Activated CD4-positive, alpha-beta T cell treated with anti-CD3 and anti-CD28 coated beads for 4 hours (primary cell): ENCODE measurements at regions not wholly inside any gene's neighbourhood (a gene's known extent, or its start where the extent isn't known, plus 50 kb on each side); places are given as distances from the start of the nearest gene placed in this dataset.

Experiments used
- DNase-seq, 2 donors: peaks; one replicate each; pipeline ENCODE4 v3.0.0-alpha.2; 2020

DNA sequence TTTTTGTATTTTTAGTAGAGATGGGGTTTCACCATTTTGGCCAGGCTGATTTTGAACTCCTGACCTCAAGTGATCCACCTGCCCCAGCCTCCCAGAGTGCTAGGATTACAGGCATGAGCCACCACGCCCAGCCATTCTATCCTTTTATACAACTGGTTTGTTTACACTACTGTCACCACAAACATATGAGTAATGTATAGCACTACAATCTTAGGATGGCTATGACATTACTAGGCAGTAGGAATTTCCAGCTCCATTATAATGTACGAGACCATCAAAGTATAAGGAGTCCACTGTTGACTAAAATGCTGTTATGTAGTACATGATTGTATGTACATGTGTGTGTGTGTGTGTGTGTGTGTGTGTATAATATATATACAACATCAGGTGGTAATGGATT, 1126.1 kb upstream of the LRRN3 start:
- DNase-seq: no peak

DNA sequence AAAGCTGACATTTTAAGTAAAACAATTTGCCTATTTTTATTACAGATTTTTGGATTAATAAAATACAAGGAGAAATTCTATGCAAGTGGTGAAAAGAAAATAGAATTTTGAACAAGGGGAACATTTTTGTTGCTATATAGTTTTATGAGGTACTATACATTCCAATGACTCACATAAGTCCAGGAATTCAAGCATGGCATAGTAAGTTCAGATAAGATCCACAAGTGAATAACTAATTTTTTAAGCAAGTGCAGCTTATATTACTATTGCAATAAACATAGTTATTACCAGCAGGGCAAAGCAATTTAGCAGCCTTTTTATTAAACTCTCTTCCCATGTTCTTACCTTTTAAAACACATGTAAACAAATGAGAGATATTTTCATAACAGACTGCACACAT, 1123.5 kb upstream of the LRRN3 start:
- no peak for DNase-seq

DNA sequence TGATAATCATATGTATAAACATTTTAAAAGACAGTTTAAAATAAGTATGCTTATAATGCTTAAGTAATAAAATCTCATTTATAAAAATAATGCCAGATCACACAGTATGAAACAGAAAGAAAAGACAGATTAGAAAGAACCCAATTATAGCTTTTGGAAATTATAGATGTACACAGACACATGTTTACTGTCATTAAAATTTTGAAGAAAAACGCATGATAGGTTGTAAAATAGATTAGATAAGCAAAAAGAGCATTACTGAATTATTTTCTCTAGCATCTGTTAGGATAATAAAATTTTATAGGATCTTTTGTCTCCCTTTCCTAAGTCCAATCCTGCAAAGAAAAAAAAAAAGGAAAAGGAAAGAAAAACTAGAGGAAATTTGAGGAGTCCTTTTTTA, 1107.3 kb upstream of the LRRN3 start:
- DNase-seq: no peak

DNA sequence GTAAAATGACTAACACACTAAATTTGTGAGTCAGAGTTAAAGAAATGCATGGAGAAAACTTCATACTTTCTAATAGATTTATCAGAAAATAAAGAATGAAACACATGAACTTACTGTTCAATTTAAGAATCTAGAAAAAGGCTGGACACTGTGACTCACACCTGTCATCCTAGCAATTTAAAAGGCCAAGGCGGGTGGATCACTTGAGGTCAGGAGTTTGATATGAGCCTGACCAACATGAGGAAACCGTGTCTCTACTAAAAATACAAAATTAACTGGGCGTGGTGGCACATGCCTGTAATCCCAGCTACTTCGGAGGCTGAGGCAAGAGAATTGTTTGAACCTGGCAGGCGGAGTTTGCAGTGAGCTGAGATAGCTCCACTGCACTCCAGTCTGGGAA, 1106.2 kb upstream of the LRRN3 start:
- DNase-seq: no peak

DNA sequence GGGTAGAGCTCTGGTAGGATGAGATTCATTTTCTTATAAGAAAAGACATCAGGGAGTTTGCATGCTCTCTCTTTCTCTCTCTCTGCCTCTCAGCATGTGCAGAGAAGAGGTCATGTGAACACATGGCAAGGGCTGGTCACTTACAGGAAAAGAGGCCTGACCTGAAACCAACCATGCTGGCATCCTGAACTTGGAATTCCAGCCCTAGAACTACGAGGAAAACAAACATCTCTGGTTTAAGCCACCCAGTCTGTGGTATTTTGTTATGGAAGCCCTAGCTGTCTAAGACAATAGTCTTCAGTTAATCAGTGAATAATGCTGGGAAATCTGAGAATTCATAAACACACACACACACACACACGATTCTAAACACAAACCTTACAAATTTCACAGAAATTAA, 1104.2 kb upstream of the LRRN3 start:
- no peak for DNase-seq

DNA sequence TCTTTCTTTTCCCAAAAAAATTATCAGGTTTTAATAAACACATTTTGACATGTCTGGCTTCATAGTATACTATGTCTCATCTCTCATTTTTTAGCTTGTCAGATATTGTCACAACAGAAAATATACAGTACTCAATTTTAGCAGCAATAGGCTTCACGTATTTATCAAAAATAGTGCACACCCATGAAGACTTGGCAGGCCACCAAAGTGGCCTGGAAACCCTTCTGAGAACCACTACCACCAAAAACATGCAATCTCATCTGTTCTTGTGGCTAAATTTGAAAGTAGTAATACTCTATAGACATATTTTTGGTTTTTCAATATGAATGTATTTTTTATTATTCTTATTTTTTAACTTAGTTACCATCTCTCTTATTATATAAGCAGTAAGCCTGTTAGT, 1094.5 kb upstream of the LRRN3 start:
- no peak for DNase-seq

DNA sequence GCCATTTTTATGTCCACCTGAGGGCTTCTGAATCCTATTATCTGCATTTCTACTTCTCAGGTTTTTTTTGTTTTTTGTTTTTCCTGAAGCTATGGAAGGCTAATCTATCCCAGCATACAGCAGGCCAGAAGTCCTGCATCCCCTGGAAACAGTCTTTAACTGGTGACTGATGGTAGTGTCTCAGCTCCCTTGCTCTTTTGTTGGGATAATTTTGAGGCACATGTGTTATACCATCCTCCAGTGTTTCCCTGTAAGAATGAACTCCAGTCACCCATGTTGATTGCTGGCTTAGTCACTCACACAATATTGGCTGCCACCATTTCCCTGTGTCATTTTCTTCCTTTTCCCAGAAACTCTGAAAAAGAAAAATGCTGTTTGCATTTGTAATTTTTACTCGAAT, 1094.0 kb upstream of the LRRN3 start:
- no peak for DNase-seq

DNA sequence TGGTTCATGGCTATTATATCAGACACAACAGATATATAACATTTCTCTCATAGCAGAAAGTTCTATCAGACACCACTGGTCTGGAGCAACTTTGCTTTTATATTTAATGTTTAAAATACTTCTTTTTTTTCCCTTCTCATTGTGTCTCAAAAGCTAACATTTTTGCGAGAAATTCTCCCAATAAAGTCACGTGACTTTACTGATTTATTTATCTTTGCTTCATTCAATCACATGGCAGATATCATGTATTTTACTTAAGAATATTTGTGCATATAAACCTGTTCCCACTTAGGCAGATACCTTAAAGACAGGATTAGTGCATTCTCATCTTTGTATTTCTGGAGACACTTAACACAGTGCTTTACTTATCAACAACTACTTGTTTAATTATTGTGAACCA, 1093.1 kb upstream of the LRRN3 start:
- DNase-seq: no peak

DNA sequence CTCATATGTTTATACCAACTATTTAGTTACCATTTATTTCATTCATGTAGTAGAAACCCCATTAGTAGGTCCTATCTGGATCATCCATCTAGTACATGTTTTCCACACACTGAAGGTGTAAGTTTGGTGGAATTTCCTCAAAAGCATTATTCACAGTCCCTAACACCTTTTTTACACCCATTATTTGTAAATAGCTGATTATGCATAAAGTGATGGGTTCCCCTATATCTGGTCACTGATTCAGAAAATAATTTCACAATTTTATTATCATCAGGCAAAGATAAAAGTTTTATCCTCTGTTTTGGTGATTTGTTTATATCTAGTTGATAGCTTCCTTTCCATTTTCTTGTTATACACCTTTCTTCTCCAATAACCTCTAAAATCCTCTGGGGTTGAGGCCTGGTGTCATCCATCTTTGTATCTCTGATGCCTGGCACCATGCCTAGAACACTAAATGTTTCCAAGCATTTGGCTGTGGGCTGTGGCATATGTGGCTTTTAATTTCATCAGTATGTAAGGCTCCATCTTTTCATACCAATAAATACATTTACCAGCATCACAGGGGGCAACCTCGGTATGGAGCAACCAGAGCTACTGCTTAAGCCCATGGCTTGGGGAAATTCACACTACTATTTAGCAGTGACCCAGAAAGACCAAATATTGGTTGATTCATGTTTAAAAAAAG, 1089.5 kb upstream of the LRRN3 start:
- DNase-seq: no peak

DNA sequence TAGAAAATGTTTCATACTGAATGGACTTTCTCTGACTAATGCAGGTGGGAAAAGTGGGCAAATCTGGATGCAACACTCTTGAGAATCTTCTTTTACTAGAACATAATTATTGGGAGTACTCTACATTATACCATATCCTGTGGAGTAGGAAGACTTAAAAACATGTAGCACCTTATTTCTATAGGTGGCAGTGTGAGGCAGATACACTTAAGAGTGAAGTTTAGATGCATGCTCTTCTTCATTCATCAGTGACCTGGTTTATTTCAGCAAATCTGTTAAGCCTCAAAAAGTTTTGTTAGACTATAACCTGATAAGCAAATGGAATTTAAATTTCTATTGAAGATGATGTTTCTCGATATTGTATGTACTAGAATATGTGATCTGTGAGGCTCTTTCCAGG, 1087.1 kb upstream of the LRRN3 start:
- DNase-seq: no peak

DNA sequence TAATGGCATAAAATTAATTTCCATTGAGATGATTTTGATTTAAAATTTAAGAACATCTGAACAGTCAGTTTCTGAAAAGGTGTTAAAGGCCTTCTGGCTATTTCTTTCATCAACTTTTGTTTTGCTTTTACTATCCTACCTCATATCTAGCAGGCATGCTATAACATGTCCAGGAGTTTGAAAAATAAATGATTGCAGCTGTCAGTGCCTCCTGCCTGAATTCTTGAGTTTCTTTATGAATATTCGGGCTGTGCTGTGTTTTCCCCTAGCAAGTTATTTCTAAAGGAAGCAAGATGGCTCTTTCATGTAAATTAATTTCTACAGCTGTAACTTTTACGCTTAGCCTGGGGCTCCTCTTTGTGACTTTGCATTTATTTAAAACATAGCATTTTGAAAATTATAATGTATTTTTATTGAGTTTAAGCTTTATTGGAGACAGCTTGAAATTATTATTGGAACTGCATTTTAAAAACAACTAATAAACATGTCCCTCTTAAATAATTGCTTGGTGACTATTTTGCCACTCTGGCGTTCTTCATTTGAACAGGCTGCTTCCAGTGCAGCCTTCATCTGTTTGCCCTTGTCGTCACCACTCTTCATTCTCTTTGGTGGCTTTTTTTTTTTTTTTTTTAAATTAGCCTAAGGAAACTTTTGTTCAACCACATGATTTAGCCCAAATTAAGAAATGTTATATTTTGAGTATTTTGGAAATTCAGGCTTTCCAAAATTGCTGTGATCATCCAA, 1083.4 kb upstream of the LRRN3 start:
- no peak for DNase-seq

DNA sequence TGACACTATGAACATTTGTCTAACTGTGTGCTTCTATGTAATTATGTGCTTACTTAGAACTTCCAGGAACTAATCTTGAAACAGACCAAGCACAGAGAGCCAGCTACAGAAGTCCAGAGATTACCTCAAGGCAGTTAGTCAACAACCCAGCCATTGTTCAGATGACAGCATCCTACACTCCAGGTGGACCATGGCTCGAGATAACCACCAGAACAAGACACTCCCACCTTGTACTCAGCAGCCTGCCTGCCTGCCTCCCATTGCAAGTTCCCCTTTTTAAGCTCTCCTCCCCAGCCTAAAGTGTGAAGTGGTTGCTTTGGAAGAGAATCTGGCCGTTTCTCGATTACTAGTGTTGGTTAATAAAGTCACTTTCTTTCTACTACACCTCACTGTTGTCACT, 1080.6 kb upstream of the LRRN3 start:
- no peak for DNase-seq

DNA sequence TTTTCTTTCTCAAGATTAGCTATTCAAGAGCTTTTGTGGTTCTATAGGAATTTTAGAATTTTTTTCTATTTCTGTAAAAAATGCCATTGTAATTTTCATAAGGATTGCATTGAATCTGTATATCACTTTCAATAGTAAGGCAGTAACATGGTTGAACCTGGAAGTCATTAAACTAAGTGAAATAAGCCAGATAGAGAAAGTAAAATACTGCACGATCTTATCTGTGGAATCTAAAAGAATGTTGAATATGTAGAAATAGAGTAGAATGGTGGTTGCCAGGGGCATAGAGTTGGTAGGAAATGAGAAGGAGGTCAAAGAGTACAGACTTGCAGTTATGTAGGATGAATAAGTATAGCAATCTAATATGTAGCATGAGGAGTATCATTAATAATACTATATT, 1073.5 kb upstream of the LRRN3 start:
- no peak for DNase-seq

DNA sequence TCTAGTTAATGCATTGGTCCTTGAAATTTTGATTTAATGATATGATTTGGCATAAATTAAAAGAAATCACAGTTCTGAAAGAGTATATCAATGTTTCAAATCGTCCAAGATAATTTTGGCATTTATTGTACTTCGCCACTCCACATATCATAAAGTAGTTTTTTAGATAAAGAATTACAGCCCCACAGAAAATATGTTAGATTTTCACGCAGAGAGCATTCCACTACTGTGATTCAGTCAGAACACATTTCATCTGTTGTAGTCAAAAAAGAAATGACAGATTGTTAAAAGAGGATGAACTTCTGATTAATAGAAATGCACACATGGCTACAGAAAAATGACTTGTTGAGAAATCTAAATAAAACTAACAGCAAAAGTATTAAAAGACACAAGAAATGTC, 1063.5 kb upstream of the LRRN3 start:
- DNase-seq: no peak

DNA sequence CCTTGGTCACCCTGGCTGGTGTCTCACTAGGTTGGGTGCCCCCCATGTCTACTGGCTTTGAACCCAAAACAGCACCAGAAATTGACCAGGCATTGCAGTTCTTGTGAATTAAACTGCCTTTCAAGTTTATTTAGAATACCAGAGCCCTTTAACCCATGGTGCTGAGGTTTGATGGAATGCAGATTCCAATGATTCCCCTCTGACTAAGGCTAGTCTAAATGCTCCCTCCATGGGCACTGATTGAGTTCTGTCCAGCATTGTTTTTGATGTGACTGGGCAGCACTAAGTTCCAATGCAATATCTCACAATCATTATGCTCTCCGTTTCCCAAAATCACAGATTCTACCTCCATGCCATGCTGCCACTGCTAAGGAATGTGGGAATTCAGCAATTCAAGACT, 1047.4 kb upstream of the LRRN3 start:
- DNase-seq: no peak

DNA sequence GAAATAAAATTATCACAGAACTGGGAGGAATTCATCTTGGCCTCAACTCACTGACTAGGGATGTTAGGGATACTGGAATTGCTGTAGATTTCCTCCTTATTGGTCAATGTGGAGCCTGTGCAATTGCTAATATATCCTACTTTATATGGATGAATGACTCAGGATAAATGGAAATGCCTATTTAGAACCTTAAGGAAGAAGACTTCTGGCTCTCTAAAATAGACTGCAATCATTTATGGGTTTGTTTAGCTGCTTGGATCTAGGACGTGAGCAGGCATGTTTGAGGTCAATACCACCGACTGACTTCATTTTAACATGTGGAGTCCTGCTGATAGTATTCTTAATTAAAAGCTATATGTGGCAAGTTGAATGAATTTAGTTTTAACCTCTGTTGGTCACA, 1040.1 kb upstream of the LRRN3 start:
- DNase-seq: no peak

DNA sequence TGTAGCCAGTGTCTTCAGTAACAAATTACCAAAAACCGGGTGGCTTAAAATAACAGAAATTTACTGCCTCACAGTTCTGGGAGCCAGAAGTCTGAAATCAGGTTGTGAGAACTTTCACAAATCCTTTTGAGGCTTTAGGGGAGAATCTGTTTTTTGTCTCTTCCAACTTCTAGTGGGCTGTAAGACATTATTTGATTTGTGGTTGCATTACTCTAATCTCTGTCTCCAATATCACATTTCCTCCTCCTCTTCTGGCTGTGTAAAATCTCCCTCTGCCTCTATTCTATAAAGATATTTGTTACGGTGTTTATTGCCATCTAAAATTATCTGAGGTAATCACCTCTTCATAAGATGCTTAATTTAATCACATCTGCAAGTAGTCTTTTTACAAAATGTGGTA, 1039.6 kb upstream of the LRRN3 start:
- no peak for DNase-seq

DNA sequence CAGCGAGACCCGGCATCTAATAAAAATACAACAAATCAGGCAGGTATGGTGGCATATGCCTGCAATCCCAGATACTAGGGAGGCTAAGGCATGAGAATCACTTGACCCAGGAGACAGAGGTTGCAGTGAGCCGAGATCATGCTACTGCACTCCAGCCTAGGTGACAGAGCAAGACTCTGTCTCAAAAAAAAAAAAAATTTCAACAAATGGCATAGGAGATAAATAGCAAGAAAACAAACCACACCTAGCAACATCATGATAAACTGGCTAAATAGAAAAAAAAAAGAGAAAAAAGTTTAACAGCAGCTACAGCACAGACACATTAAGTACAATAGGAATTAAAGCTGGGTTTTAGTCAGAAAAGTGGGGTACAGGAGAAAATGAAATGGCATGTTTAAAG, 1034.6 kb upstream of the LRRN3 start:
- no peak for DNase-seq

DNA sequence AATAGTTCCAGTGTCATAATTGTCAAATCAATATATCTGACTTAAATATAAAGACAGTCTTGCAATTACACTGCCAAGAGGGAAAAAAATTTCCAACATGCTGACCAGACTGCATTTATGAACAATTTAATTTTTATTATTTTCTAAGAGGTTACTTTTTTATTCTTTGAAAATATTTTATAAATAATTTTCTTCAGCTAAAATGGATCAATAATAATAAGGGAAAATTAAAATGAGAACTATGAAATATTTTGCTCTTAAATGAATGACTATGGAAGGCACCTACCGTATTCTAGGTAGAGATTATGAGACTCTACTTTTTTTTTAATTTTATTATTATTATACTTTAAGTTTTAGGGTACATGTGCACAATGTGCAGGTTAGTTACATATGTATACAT, 1032.5 kb upstream of the LRRN3 start:
- no peak for DNase-seq

DNA sequence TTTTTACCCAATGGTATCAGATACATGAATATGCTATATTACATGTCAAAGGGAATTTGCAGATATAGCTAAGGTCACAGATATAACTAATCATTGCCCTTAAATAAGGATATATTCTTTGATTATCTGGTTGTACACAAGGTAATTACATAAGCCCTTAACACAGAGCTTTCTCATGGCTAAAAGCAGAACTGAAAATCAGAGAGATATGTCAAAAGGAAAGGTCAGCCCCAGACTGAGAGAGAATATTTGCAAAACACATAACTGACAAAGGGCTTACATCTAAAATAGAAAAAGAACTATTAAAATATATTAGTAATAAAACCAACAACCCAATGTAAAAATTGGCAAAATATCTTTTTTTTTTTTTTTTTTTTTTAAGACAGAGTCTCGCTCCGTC, 1029.5 kb upstream of the LRRN3 start:
- no peak for DNase-seq

DNA sequence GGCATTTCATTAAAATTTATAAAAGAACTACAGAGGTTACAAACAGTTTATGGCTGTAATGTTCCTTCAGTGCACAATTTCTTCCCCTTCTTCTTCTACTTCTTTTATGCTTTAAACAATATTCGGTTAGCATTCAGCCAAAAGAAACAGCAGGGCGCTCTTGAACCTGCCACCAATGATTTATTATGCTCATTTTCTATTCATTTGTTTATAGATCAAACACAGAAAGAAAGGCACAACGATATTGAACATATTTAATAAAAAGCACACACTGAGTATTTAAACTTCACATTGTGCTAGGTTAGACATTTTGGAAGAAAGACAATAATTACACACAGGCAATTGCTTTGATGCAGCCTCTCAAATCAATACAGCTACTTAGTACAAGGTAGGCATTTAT, 1025.8 kb upstream of the LRRN3 start:
- no peak for DNase-seq

DNA sequence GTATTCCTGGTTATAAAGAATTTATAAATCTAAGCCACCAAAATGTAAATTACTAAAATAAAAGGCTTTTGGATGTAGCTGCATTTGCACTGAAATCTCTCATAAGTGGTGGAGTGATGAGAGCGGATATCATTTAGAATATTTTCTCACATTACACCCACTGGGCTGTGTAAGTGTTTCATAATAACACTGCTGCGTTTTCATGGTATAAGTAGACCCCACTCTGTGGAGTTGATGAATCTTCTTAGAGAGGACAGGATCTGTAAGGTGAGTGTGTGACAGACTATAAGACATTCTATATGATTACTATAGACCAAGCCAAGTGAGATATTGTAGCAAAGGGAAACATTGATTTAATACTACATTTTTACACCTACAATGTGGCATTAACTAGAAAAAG, 1024.1 kb upstream of the LRRN3 start:
- no peak for DNase-seq

DNA sequence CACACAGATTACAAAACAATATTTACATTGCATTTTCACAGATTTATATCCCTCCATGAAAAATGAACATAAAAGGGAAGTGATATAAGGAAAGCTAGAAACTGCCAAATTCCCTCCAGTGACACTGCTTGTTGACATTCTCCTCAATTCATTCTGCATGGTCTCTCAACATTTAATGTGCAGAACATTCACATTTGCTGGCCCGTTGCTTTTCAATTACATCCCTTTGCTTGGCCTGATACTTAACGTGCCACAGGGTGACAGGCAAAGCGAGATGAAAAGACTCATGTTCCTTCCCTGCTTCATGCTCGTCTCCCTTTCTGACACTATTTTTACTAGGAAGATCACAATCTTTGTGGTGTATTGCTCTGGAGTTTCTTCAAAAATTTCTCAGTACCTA, 1019.7 kb upstream of the LRRN3 start:
- DNase-seq: no peak

DNA sequence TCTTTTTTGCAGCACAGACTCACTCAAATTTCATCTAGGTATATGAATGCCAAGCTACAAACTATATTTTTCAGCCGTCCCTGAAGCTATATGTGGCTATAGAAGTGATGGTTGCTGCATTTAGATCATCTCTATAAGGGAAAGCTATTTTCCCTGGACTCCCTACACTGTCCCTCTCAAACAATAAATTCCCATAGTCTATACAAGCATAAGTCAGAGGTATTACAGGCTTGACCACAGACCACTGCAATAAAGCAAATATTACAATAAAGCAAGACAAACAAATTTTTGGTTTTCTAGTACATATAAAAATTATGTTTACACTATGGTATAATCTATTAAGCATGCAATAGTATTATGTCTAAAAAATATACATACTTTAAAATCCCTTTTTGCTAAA, 1015.5 kb upstream of the LRRN3 start:
- no peak for DNase-seq

DNA sequence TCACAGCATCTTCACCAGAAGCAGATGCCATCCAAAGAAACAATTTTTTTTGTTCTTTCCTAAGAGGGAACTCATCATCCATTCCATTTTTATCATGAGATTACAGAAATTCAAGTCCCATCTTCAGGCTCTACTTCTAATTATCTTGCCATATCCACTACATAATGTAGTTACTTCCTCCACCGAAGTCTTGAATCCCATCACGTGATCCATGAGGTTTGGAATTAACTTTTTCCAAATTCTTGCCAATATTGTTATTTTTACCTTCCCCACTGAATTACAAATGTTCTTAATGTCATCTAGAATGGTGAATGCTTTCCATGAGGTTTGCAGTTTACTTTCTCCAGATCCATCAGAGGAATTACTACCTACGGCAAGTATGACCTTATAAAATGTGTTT, 1014.7 kb upstream of the LRRN3 start:
- DNase-seq: no peak
